ENCODE measurements at regions not wholly inside any gene's neighbourhood (a gene's known extent, or its start where the extent isn't known, plus 50 kb on each side); places are given as distances from the start of the nearest gene placed in this dataset.
A peak's percentile ranks its signal among the peaks of the same experiment; 100 is the strongest.

- no peaks in the 10 kb centered on the region for H4K20me1 ChIP-seq (ENCODE audit: insufficient read depth, low read depth, low read length)
- H3K27me3 ChIP-seq (ENCODE audit: low read length) = no peaks in the 10 kb centered on the region
- no peak overlapping the region for H2AFZ ChIP-seq (ENCODE audit: low read length)
- no peak overlapping the region for H3K9ac ChIP-seq (ENCODE audit: low read length)
- H3K27ac ChIP-seq (ENCODE audit: low read length) = no peak overlapping the region
- H3K9me3 ChIP-seq (ENCODE audit: low read length) = no peaks in the 10 kb centered on the region
- H3K4me1 ChIP-seq (ENCODE audit: low read length) = no peaks in the 10 kb centered on the region
- no peak for DNase-seq
- no peak overlapping the region for H3K4me3 ChIP-seq (ENCODE audit: low read length)
- no peaks in the 10 kb centered on the region for H3K9me2 ChIP-seq (replicated peaks; ENCODE audit: insufficient read depth, low read length)
- H3K36me3 ChIP-seq (ENCODE audit: insufficient read depth, low read length) = no peaks in the 10 kb centered on the region
- H3K4me2 ChIP-seq (ENCODE audit: low read depth, low read length, poor library complexity, severe bottlenecking) = no peak overlapping the region
- H3K79me2 ChIP-seq (ENCODE audit: low read length) = no peaks in the 10 kb centered on the region
These were observed 143.0 kb upstream of the PRLR start for GRCh38 chr5:35373249-35373648.

DNA sequence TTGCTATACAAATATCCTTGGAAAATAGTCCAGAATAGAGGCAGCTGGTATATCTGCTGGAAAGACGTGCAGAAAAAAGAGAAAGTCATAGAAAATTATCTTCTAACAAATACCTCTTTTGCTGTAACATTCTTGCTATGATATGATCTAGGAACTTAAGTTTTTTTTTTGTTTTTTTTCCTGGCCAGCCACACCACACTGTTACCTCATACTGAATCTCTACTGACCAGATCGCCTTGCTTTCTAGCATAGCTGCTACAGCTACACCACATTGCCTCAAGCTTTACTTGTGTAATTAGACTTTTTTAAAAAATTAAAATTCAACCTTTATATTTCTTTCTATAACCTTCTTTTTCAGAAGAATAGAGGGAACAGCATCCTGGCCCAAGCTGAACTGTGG is 142.2 kb upstream of the PRLR start:
- Histone ChIP-seq H2AFZ (ENCODE audit: low read length) (no peak overlapping the region), H3K79me2 (ENCODE audit: low read length) (no peaks in the 10 kb centered on the region), H4K20me1 (ENCODE audit: insufficient read depth, low read depth, low read length) (no peaks in the 10 kb centered on the region), H3K9me3 (ENCODE audit: low read length) (no peaks in the 10 kb centered on the region), H3K27ac (ENCODE audit: low read length) (no peak overlapping the region), H3K4me1 (ENCODE audit: low read length) (no peaks in the 10 kb centered on the region), H3K9ac (ENCODE audit: low read length) (no peak overlapping the region), H3K9me2 (replicated peaks; ENCODE audit: insufficient read depth, low read length) (no peaks in the 10 kb centered on the region), H3K4me2 (ENCODE audit: low read depth, low read length, poor library complexity, severe bottlenecking) (no peak overlapping the region), H3K4me3 (ENCODE audit: low read length) (no peak overlapping the region), H3K27me3 (ENCODE audit: low read length) (no peaks in the 10 kb centered on the region), H3K36me3 (ENCODE audit: insufficient read depth, low read length) (no peaks in the 10 kb centered on the region)
- no peak for DNase-seq

GRCh38 chr5:35371951-35372426 is 141.7 kb upstream of the PRLR start:
- no peak overlapping the region for H3K9ac ChIP-seq (ENCODE audit: low read length)
- H3K4me2 ChIP-seq (ENCODE audit: low read depth, low read length, poor library complexity, severe bottlenecking) = no peak overlapping the region
- H3K79me2 ChIP-seq (ENCODE audit: low read length) = no peaks in the 10 kb centered on the region
- H3K9me2 ChIP-seq (replicated peaks; ENCODE audit: insufficient read depth, low read length) = no peaks in the 10 kb centered on the region
- H4K20me1 ChIP-seq (ENCODE audit: insufficient read depth, low read depth, low read length) = no peaks in the 10 kb centered on the region
- H3K27ac ChIP-seq (ENCODE audit: low read length) = no peak overlapping the region
- no peaks in the 10 kb centered on the region for H3K27me3 ChIP-seq (ENCODE audit: low read length)
- DNase-seq = no peak
- no peaks in the 10 kb centered on the region for H3K9me3 ChIP-seq (ENCODE audit: low read length)
- no peaks in the 10 kb centered on the region for H3K4me1 ChIP-seq (ENCODE audit: low read length)
- H2AFZ ChIP-seq (ENCODE audit: low read length) = no peak overlapping the region
- H3K4me3 ChIP-seq (ENCODE audit: low read length) = no peak overlapping the region
- H3K36me3 ChIP-seq (ENCODE audit: insufficient read depth, low read length) = no peaks in the 10 kb centered on the region

GRCh38 chr5:35370871-35371270 is 140.6 kb upstream of the PRLR start:
- Histone ChIP-seq H3K36me3 (ENCODE audit: insufficient read depth, low read length) (no peaks in the 10 kb centered on the region), H3K9me3 (ENCODE audit: low read length) (no peaks in the 10 kb centered on the region), H3K9ac (ENCODE audit: low read length) (no peak overlapping the region), H3K4me3 (ENCODE audit: low read length) (no peak overlapping the region), H3K9me2 (replicated peaks; ENCODE audit: insufficient read depth, low read length) (no peaks in the 10 kb centered on the region), H3K79me2 (ENCODE audit: low read length) (no peaks in the 10 kb centered on the region), H2AFZ (ENCODE audit: low read length) (no peak overlapping the region), H3K4me2 (ENCODE audit: low read depth, low read length, poor library complexity, severe bottlenecking) (no peak overlapping the region), H3K27ac (ENCODE audit: low read length) (no peak overlapping the region), H3K4me1 (ENCODE audit: low read length) (no peaks in the 10 kb centered on the region), H4K20me1 (ENCODE audit: insufficient read depth, low read depth, low read length) (no peaks in the 10 kb centered on the region), H3K27me3 (ENCODE audit: low read length) (no peaks in the 10 kb centered on the region)
- DNase-seq = no peak

GRCh38 chr5:35369965-35370790 is 139.9 kb upstream of the PRLR start:
- H3K9me3 ChIP-seq (ENCODE audit: low read length) = no peaks in the 10 kb centered on the region
- no peak overlapping the region for H3K4me3 ChIP-seq (ENCODE audit: low read length)
- H3K4me1 ChIP-seq (ENCODE audit: low read length) = no peaks in the 10 kb centered on the region
- no peaks in the 10 kb centered on the region for H3K36me3 ChIP-seq (ENCODE audit: insufficient read depth, low read length)
- no peak overlapping the region for H3K4me2 ChIP-seq (ENCODE audit: low read depth, low read length, poor library complexity, severe bottlenecking)
- H3K9me2 ChIP-seq (replicated peaks; ENCODE audit: insufficient read depth, low read length) = no peaks in the 10 kb centered on the region
- no peaks in the 10 kb centered on the region for H4K20me1 ChIP-seq (ENCODE audit: insufficient read depth, low read depth, low read length)
- H3K27ac ChIP-seq (ENCODE audit: low read length) = no peak overlapping the region
- H3K79me2 ChIP-seq (ENCODE audit: low read length) = no peaks in the 10 kb centered on the region
- no peak overlapping the region for H3K9ac ChIP-seq (ENCODE audit: low read length)
- DNase-seq = peak; percentile 60
- H2AFZ ChIP-seq (ENCODE audit: low read length) = no peak overlapping the region
- no peaks in the 10 kb centered on the region for H3K27me3 ChIP-seq (ENCODE audit: low read length)

- H3K27ac ChIP-seq (ENCODE audit: low read length) = no peak overlapping the region
- no peaks in the 10 kb centered on the region for H3K36me3 ChIP-seq (ENCODE audit: insufficient read depth, low read length)
- no peaks in the 10 kb centered on the region for H3K9me2 ChIP-seq (replicated peaks; ENCODE audit: insufficient read depth, low read length)
- no peaks in the 10 kb centered on the region for H3K9me3 ChIP-seq (ENCODE audit: low read length)
- no peak for DNase-seq
- H3K79me2 ChIP-seq (ENCODE audit: low read length) = no peaks in the 10 kb centered on the region
- no peaks in the 10 kb centered on the region for H3K4me1 ChIP-seq (ENCODE audit: low read length)
- H4K20me1 ChIP-seq (ENCODE audit: insufficient read depth, low read depth, low read length) = no peaks in the 10 kb centered on the region
- H3K27me3 ChIP-seq (ENCODE audit: low read length) = no peaks in the 10 kb centered on the region
- no peak overlapping the region for H3K4me2 ChIP-seq (ENCODE audit: low read depth, low read length, poor library complexity, severe bottlenecking)
- no peak overlapping the region for H2AFZ ChIP-seq (ENCODE audit: low read length)
- H3K4me3 ChIP-seq (ENCODE audit: low read length) = no peak overlapping the region
- H3K9ac ChIP-seq (ENCODE audit: low read length) = no peak overlapping the region
These were observed 137.2 kb upstream of the PRLR start for GRCh38 chr5:35367526-35367925.

- Histone ChIP-seq H3K27me3 (ENCODE audit: low read length) (no peaks in the 10 kb centered on the region), H3K36me3 (ENCODE audit: insufficient read depth, low read length) (no peaks in the 10 kb centered on the region), H3K27ac (ENCODE audit: low read length) (no peak overlapping the region), H3K4me2 (ENCODE audit: low read depth, low read length, poor library complexity, severe bottlenecking) (no peak overlapping the region), H3K9ac (ENCODE audit: low read length) (no peak overlapping the region), H3K4me1 (ENCODE audit: low read length) (no peaks in the 10 kb centered on the region), H3K79me2 (ENCODE audit: low read length) (no peaks in the 10 kb centered on the region), H2AFZ (ENCODE audit: low read length) (no peak overlapping the region), H4K20me1 (ENCODE audit: insufficient read depth, low read depth, low read length) (no peaks in the 10 kb centered on the region), H3K4me3 (ENCODE audit: low read length) (no peak overlapping the region), H3K9me3 (ENCODE audit: low read length) (no peaks in the 10 kb centered on the region), H3K9me2 (replicated peaks; ENCODE audit: insufficient read depth, low read length) (no peaks in the 10 kb centered on the region)
- no peak for DNase-seq
These were observed 135.5 kb upstream of the PRLR start for GRCh38 chr5:35365758-35366157.

GRCh38 chr5:35364350-35364749 is 134.1 kb upstream of the PRLR start:
- Histone ChIP-seq H3K9ac (ENCODE audit: low read length) (no peak overlapping the region), H3K36me3 (ENCODE audit: insufficient read depth, low read length) (no peaks in the 10 kb centered on the region), H3K27ac (ENCODE audit: low read length) (no peak overlapping the region), H3K79me2 (ENCODE audit: low read length) (no peaks in the 10 kb centered on the region), H2AFZ (ENCODE audit: low read length) (no peak overlapping the region), H3K4me3 (ENCODE audit: low read length) (no peak overlapping the region), H4K20me1 (ENCODE audit: insufficient read depth, low read depth, low read length) (no peaks in the 10 kb centered on the region), H3K9me3 (ENCODE audit: low read length) (no peaks in the 10 kb centered on the region), H3K4me1 (ENCODE audit: low read length) (no peaks in the 10 kb centered on the region), H3K9me2 (replicated peaks; ENCODE audit: insufficient read depth, low read length) (no peaks in the 10 kb centered on the region), H3K27me3 (ENCODE audit: low read length) (no peaks in the 10 kb centered on the region), H3K4me2 (ENCODE audit: low read depth, low read length, poor library complexity, severe bottlenecking) (no peak overlapping the region)
- no peak for DNase-seq

Measured in Karpas-422 (cell line).